ENCODE measurements at regions not wholly inside any gene's neighbourhood (a gene's known extent, or its start where the extent isn't known, plus 50 kb on each side); places are given as distances from the start of the nearest gene placed in this dataset.

DNA sequence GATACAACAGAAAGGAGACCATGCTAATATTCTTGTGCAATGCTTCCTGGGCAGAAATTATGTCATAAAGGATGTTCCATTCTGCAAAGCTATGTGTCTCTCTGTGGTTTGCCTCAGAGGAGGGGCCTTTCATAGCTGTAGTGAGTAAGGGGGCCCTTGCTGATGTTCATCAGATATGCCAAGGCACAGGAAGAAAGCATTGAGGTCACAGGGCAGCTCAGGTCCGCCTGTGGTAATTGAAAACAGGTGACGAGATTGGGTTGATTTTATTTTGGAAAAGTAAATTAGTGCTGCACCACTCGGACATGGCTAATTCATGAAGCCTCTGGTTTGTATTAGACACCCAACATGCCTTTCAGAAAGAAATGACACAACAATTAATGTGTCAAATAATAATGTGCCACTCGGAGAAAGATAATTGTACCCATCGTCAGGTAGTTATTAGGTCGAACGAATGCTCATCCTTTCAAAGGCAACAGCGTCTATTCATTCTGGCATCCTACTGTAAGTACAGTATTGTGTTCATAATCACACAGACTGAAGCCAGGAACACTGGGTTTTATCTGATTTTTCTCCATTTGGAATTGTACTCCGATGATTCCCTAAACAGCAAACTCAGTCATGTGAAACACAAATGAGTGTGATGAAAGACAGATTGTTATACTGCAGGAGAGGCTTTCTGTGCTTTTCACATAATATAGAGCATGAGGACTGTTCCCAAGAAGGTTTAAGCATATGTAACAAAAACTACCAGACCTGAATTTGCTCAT, 421.6 kb upstream of the KLF12 start:
- DNase-seq (ENCODE audit: low spot score), result no peak
- Histone ChIP-seq H4K20me1 (replicated peaks; ENCODE audit: insufficient read depth) (no peaks in the 10 kb centered on the region), H2AFZ (no peak overlapping the region), H3K4me2 (no peak overlapping the region), H3K79me2 (replicated peaks; ENCODE audit: insufficient read depth) (no peaks in the 10 kb centered on the region), H3K27ac (ENCODE audit: low read depth) (no peak overlapping the region), H3K4me3 (no peak overlapping the region), H3K27me3 (ENCODE audit: insufficient read depth) (no peaks in the 10 kb centered on the region), H3K4me1 (ENCODE audit: insufficient read depth) (no peaks in the 10 kb centered on the region), H3K36me3 (ENCODE audit: insufficient read depth) (no peaks in the 10 kb centered on the region), H3K9me2 (ENCODE audit: insufficient read depth) (no peaks in the 10 kb centered on the region; the same call in 1 of the 2 replicates), H3F3A (replicated peaks; ENCODE audit: low read depth) (no peaks in the 10 kb centered on the region)
- ATAC-seq, result no peak
- no peak overlapping the region for H3K4me3 Mint-ChIP-seq
- H3K9me3 Mint-ChIP-seq, result no peaks in the 10 kb centered on the region
- H3K4me1 Mint-ChIP-seq, result no peaks in the 10 kb centered on the region
- H3K36me3 Mint-ChIP-seq (ENCODE audit: low read depth), result no peaks in the 10 kb centered on the region
- peaks cover 2% of the 10 kb centered on the region for H3K27me3 Mint-ChIP-seq (ENCODE audit: insufficient read depth, low read depth, poor library complexity)
- TF ChIP-seq ZNF114 (CRISPR knock-in tag; IDR thresholded peaks at IDR 0.05), result no peak
- H3K27ac Mint-ChIP-seq, result no peak overlapping the region

DNA sequence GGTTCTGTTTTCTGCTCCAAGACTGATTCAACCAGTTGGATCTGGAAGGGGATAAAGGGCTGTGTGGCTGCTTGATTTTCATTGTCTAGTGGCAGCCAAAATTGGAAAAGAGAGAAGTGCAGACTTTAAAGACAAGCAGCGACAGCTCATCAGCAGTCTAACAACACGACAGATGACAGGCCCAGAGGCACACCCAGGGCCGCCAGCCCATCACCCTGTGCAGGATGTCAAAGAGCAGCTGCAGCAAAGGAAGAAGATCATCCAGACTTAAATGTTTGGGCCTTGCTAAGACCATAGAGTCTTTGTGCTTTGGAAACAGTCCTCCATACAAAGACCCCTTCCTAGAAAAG, 421.0 kb upstream of the KLF12 start:
- H3K27ac ChIP-seq (ENCODE audit: low read depth), result no peak overlapping the region
- no peak overlapping the region for H2AFZ ChIP-seq
- Mint-ChIP-seq H3K27me3 (ENCODE audit: insufficient read depth, low read depth, poor library complexity) (peaks cover 2% of the 10 kb centered on the region), H3K9me3 (no peaks in the 10 kb centered on the region), H3K36me3 (ENCODE audit: low read depth) (no peaks in the 10 kb centered on the region), H3K4me3 (no peak overlapping the region), H3K27ac (no peak overlapping the region), H3K4me1 (no peaks in the 10 kb centered on the region; the same call in 2 of the 3 replicates)
- H3K79me2 ChIP-seq (replicated peaks; ENCODE audit: insufficient read depth), result no peaks in the 10 kb centered on the region
- H3K9me2 ChIP-seq (ENCODE audit: insufficient read depth), result no peaks in the 10 kb centered on the region; the same call in 1 of the 2 replicates
- H3K36me3 ChIP-seq (ENCODE audit: insufficient read depth), result no peaks in the 10 kb centered on the region
- ATAC-seq (no peak), DNase-seq (ENCODE audit: low spot score) (no peak)
- no peaks in the 10 kb centered on the region for H3K27me3 ChIP-seq (ENCODE audit: insufficient read depth)
- H4K20me1 ChIP-seq (replicated peaks; ENCODE audit: insufficient read depth), result no peaks in the 10 kb centered on the region
- H3F3A ChIP-seq (replicated peaks; ENCODE audit: low read depth), result no peaks in the 10 kb centered on the region
- H3K4me3 ChIP-seq, result no peak overlapping the region
- no peak overlapping the region for H3K4me2 ChIP-seq
- no peaks in the 10 kb centered on the region for H3K4me1 ChIP-seq (ENCODE audit: insufficient read depth)
- TF ChIP-seq, protein P1, sequence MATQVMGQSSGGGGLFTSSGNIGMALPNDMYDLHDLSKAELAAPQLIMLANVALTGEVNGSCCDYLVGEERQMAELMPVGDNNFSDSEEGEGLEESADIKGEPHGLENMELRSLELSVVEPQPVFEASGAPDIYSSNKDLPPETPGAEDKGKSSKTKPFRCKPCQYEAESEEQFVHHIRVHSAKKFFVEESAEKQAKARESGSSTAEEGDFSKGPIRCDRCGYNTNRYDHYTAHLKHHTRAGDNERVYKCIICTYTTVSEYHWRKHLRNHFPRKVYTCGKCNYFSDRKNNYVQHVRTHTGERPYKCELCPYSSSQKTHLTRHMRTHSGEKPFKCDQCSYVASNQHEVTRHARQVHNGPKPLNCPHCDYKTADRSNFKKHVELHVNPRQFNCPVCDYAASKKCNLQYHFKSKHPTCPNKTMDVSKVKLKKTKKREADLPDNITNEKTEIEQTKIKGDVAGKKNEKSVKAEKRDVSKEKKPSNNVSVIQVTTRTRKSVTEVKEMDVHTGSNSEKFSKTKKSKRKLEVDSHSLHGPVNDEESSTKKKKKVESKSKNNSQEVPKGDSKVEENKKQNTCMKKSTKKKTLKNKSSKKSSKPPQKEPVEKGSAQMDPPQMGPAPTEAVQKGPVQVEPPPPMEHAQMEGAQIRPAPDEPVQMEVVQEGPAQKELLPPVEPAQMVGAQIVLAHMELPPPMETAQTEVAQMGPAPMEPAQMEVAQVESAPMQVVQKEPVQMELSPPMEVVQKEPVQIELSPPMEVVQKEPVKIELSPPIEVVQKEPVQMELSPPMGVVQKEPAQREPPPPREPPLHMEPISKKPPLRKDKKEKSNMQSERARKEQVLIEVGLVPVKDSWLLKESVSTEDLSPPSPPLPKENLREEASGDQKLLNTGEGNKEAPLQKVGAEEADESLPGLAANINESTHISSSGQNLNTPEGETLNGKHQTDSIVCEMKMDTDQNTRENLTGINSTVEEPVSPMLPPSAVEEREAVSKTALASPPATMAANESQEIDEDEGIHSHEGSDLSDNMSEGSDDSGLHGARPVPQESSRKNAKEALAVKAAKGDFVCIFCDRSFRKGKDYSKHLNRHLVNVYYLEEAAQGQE (IDR thresholded peaks at IDR 0.05; ENCODE audit: unreplicated experiment), result no peak
- TF ChIP-seq STAT1 (IDR thresholded peaks at IDR 0.05; ENCODE audit: unreplicated experiment) (no peak), ZNF331 (CRISPR knock-in tag; IDR thresholded peaks at IDR 0.05; ENCODE audit: low read depth) (no peak), ZNF114 (CRISPR knock-in tag; IDR thresholded peaks at IDR 0.05) (no peak), JUNB (IDR thresholded peaks at IDR 0.05; ENCODE audit: unreplicated experiment) (no peak), POLR2AphosphoS5 (IDR thresholded peaks at IDR 0.05; ENCODE audit: low read depth) (no peak), EZH2 (IDR thresholded peaks at IDR 0.05; ENCODE audit: low read depth, unreplicated experiment) (no peak), EZH2phosphoT487 (IDR thresholded peaks at IDR 0.05; ENCODE audit: unreplicated experiment) (no peak), CREB1 (CRISPR knock-in tag; IDR thresholded peaks at IDR 0.05; ENCODE audit: low read depth) (no peak), NANOG (IDR thresholded peaks at IDR 0.05; ENCODE audit: borderline replicate concordance) (no peak)
- TF ChIP-seq, protein P2, sequence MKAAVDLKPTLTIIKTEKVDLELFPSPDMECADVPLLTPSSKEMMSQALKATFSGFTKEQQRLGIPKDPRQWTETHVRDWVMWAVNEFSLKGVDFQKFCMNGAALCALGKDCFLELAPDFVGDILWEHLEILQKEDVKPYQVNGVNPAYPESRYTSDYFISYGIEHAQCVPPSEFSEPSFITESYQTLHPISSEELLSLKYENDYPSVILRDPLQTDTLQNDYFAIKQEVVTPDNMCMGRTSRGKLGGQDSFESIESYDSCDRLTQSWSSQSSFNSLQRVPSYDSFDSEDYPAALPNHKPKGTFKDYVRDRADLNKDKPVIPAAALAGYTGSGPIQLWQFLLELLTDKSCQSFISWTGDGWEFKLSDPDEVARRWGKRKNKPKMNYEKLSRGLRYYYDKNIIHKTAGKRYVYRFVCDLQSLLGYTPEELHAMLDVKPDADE (IDR thresholded peaks at IDR 0.05), result no peak
- TF ChIP-seq, protein P3, sequence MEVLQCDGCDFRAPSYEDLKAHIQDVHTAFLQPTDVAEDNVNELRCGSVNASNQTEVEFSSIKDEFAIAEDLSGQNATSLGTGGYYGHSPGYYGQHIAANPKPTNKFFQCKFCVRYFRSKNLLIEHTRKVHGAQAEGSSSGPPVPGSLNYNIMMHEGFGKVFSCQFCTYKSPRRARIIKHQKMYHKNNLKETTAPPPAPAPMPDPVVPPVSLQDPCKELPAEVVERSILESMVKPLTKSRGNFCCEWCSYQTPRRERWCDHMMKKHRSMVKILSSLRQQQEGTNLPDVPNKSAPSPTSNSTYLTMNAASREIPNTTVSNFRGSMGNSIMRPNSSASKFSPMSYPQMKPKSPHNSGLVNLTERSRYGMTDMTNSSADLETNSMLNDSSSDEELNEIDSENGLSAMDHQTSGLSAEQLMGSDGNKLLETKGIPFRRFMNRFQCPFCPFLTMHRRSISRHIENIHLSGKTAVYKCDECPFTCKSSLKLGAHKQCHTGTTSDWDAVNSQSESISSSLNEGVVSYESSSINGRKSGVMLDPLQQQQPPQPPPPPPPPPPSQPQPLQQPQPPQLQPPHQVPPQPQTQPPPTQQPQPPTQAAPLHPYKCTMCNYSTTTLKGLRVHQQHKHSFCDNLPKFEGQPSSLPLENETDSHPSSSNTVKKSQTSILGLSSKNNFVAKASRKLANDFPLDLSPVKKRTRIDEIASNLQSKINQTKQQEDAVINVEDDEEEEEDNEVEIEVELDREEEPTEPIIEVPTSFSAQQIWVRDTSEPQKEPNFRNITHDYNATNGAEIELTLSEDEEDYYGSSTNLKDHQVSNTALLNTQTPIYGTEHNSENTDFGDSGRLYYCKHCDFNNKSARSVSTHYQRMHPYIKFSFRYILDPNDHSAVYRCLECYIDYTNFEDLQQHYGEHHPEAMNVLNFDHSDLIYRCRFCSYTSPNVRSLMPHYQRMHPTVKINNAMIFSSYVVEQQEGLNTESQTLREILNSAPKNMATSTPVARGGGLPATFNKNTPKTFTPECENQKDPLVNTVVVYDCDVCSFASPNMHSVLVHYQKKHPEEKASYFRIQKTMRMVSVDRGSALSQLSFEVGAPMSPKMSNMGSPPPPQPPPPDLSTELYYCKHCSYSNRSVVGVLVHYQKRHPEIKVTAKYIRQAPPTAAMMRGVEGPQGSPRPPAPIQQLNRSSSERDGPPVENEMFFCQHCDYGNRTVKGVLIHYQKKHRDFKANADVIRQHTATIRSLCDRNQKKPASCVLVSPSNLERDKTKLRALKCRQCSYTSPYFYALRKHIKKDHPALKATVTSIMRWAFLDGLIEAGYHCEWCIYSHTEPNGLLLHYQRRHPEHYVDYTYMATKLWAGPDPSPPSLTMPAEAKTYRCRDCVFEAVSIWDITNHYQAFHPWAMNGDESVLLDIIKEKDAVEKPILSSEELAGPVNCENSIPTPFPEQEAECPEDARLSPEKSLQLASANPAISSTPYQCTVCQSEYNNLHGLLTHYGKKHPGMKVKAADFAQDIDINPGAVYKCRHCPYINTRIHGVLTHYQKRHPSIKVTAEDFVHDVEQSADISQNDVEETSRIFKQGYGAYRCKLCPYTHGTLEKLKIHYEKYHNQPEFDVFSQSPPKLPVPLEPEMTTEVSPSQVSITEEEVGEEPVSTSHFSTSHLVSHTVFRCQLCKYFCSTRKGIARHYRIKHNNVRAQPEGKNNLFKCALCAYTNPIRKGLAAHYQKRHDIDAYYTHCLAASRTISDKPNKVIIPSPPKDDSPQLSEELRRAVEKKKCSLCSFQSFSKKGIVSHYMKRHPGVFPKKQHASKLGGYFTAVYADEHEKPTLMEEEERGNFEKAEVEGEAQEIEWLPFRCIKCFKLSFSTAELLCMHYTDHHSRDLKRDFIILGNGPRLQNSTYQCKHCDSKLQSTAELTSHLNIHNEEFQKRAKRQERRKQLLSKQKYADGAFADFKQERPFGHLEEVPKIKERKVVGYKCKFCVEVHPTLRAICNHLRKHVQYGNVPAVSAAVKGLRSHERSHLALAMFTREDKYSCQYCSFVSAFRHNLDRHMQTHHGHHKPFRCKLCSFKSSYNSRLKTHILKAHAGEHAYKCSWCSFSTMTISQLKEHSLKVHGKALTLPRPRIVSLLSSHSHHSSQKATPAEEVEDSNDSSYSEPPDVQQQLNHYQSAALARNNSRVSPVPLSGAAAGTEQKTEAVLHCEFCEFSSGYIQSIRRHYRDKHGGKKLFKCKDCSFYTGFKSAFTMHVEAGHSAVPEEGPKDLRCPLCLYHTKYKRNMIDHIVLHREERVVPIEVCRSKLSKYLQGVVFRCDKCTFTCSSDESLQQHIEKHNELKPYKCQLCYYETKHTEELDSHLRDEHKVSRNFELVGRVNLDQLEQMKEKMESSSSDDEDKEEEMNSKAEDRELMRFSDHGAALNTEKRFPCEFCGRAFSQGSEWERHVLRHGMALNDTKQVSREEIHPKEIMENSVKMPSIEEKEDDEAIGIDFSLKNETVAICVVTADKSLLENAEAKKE (CRISPR knock-in tag; IDR thresholded peaks at IDR 0.05), result no peak
